ENCODE measurements at regions not wholly inside any gene's neighbourhood (a gene's known extent, or its start where the extent isn't known, plus 50 kb on each side); places are given as distances from the start of the nearest gene placed in this dataset.

DNA sequence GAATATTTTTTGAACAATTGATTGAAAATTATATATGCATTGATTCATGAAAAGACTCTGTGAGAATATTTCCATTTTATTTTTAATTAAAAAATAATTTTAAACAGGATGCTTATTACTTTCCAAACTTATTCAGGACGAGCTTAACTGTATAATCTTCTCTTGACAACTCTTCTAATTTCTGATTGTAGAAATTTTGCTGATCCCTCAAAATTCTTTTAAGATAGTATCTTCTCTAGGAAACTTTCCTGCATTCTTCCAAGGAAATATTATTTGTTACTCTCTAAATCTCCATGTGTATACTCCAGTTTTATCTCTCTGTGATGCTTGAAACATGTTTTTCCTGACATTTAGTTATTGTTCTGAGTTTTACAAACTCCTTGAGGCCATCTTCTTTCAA lies 197.2 kb downstream of the BCHE start (continued):
- TF ChIP-seq, protein P1, sequence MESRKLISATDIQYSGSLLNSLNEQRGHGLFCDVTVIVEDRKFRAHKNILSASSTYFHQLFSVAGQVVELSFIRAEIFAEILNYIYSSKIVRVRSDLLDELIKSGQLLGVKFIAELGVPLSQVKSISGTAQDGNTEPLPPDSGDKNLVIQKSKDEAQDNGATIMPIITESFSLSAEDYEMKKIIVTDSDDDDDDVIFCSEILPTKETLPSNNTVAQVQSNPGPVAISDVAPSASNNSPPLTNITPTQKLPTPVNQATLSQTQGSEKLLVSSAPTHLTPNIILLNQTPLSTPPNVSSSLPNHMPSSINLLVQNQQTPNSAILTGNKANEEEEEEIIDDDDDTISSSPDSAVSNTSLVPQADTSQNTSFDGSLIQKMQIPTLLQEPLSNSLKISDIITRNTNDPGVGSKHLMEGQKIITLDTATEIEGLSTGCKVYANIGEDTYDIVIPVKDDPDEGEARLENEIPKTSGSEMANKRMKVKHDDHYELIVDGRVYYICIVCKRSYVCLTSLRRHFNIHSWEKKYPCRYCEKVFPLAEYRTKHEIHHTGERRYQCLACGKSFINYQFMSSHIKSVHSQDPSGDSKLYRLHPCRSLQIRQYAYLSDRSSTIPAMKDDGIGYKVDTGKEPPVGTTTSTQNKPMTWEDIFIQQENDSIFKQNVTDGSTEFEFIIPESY (IDR thresholded peaks at IDR 0.05; ENCODE audit: extremely low read depth, insufficient replicate concordance, low read length): no peak
- TF ChIP-seq POLR2AphosphoS5 (IDR thresholded peaks at IDR 0.05; ENCODE audit: low read depth, low read length): no peak
- no peak for TF ChIP-seq POLR2A (IDR thresholded peaks at IDR 0.05; ENCODE audit: borderline replicate concordance, extremely low read depth, insufficient read depth, insufficient read length)
- no peak for TF ChIP-seq CBX3 (IDR thresholded peaks at IDR 0.05; ENCODE audit: low read depth)
- TF ChIP-seq SRF (IDR thresholded peaks at IDR 0.05; ENCODE audit: low read depth): no peak
- no peak for TF ChIP-seq SIN3A (IDR thresholded peaks at IDR 0.05; ENCODE audit: low read depth)
- no peak for TF ChIP-seq EZH2 (IDR thresholded peaks at IDR 0.05)

DNA sequence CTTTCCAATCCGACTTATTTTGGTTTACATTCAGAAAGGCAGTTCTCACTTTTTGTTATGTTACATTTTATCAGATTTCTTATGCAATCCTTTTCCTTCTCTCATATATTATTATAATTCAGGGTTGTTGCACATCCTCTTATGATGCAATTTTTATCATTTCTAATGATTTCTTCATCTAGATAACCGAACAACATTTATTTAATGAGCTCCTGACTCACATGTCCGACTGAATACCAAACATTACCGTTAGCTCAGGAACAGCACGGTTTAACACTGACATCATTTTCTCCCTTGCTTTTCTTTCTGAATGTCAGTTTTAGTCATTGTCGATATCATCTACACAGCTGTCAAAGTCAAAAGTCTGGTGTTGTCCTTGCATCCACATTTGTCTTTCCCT lies 199.2 kb downstream of the BCHE start:
- ATAC-seq (no peak), DNase-seq (ENCODE audit: low read depth, low spot score) (no peak)
- TF ChIP-seq EZH2phosphoT487 (IDR thresholded peaks at IDR 0.05; ENCODE audit: borderline replicate concordance) (no peak), CEBPB (IDR thresholded peaks at IDR 0.05; ENCODE audit: low read depth) (no peak), FOSL1 (IDR thresholded peaks at IDR 0.05; ENCODE audit: low read depth) (no peak), JUND (IDR thresholded peaks at IDR 0.05) (no peak), CBX3 (IDR thresholded peaks at IDR 0.05; ENCODE audit: low read depth) (no peak), YY1 (IDR thresholded peaks at IDR 0.05; ENCODE audit: extremely low read depth, insufficient replicate concordance, low read depth, low read length) (no peak), POLR2A (IDR thresholded peaks at IDR 0.05; ENCODE audit: borderline replicate concordance, extremely low read depth, insufficient read depth, insufficient read length) (no peak), EGR1 (IDR thresholded peaks at IDR 0.05; ENCODE audit: low read depth) (no peak), SIN3A (IDR thresholded peaks at IDR 0.05; ENCODE audit: low read depth) (no peak), SP1 (IDR thresholded peaks at IDR 0.05; ENCODE audit: low read depth) (no peak), ELF1 (IDR thresholded peaks at IDR 0.05; ENCODE audit: borderline replicate concordance, low read depth) (no peak), EZH2 (IDR thresholded peaks at IDR 0.05) (no peak), TCF7L2 (IDR thresholded peaks at IDR 0.05; ENCODE audit: borderline replicate concordance, extremely low read depth, insufficient read depth, insufficient read length) (no peak), SRF (IDR thresholded peaks at IDR 0.05; ENCODE audit: low read depth) (no peak), ZFX (IDR thresholded peaks at IDR 0.05) (no peak)
- TF ChIP-seq, protein P2, sequence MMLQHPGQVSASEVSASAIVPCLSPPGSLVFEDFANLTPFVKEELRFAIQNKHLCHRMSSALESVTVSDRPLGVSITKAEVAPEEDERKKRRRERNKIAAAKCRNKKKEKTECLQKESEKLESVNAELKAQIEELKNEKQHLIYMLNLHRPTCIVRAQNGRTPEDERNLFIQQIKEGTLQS (IDR thresholded peaks at IDR 0.05): no peak
- TF ChIP-seq, protein P3, sequence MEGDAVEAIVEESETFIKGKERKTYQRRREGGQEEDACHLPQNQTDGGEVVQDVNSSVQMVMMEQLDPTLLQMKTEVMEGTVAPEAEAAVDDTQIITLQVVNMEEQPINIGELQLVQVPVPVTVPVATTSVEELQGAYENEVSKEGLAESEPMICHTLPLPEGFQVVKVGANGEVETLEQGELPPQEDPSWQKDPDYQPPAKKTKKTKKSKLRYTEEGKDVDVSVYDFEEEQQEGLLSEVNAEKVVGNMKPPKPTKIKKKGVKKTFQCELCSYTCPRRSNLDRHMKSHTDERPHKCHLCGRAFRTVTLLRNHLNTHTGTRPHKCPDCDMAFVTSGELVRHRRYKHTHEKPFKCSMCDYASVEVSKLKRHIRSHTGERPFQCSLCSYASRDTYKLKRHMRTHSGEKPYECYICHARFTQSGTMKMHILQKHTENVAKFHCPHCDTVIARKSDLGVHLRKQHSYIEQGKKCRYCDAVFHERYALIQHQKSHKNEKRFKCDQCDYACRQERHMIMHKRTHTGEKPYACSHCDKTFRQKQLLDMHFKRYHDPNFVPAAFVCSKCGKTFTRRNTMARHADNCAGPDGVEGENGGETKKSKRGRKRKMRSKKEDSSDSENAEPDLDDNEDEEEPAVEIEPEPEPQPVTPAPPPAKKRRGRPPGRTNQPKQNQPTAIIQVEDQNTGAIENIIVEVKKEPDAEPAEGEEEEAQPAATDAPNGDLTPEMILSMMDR (IDR thresholded peaks at IDR 0.05 in 2 of 3, conservative IDR thresholded peaks at IDR 0.05 in 1 of 3; ENCODE audit: borderline replicate concordance in 1 of 3, insufficient read depth in 1 of 3, low read depth in 2 of 3, low read length in 2 of 3): no peak
- TF ChIP-seq, protein P1 (IDR thresholded peaks at IDR 0.05; ENCODE audit: extremely low read depth, insufficient replicate concordance, low read length): no peak
- TF ChIP-seq, protein P4, sequence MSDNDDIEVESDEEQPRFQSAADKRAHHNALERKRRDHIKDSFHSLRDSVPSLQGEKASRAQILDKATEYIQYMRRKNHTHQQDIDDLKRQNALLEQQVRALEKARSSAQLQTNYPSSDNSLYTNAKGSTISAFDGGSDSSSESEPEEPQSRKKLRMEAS (IDR thresholded peaks at IDR 0.05): no peak
- Histone ChIP-seq H3K9me3 (ENCODE audit: control insufficient read depth in 1 of 2, insufficient read depth in 1 of 2, low read depth in 1 of 2, low read length in 2 of 2) (no peaks in the 10 kb centered on the region), H3K4me1 (ENCODE audit: control insufficient read depth in 1 of 2, insufficient read depth in 2 of 2, low read length in 2 of 2) (peaks cover 0 to 15% of the 10 kb centered on the region in 2 experiments; a peak in 3 of 4 replicates), H3K9me2 (ENCODE audit: insufficient read depth) (no peaks in the 10 kb centered on the region; the same call in 1 of the 2 replicates), H3K27ac (ENCODE audit: low read depth, low read length) (no peak overlapping the region), H3K4me2 (ENCODE audit: low read length) (no peak overlapping the region), H3K27me3 (ENCODE audit: insufficient read depth, low read length) (no peaks in the 10 kb centered on the region), H2AFZ (ENCODE audit: low read depth, low read length, poor library complexity, severe bottlenecking) (no peak overlapping the region), H3K79me2 (ENCODE audit: insufficient read depth, low read length) (no peaks in the 10 kb centered on the region), H3K4me3 (replicated peaks in 1 of 2; ENCODE audit: low read depth in 1 of 2, low read length in 2 of 2) (no peak overlapping the region), H3K36me3 (ENCODE audit: control insufficient read depth in 1 of 2, insufficient read depth in 2 of 2, low read length in 2 of 2) (no peaks in the 10 kb centered on the region), H3K9ac (ENCODE audit: low read length) (no peak overlapping the region), H4K20me1 (ENCODE audit: insufficient read depth) (no peaks in the 10 kb centered on the region)
- no TSS peak for BruUV-seq (replicated peaks)
- ChIA-PET POLR2A (no interaction called here), RAD21 (ENCODE audit: low non-redundant PET in 1 of 2, low total read pairs in 2 of 2, uncharacterized antibody in 2 of 2, unreplicated experiment in 2 of 2) (no interaction called here), CTCF (no interaction called here)
- intact Hi-C loops (cut with micrococcal nuclease): no loop called here
